ENCODE measurements at regions not wholly inside any gene's neighbourhood (a gene's known extent, or its start where the extent isn't known, plus 50 kb on each side); places are given as distances from the start of the nearest gene placed in this dataset.
"Not testable (repeated sequence)": the region's sequence is repeated elsewhere in the genome, so short reads cannot be mapped to it uniquely, and the experiment has no call there.

- DNase-seq, result no peak
These were observed 285.0 kb upstream of the ERCC4 start for GRCh38 chr16:13634959-13635358.

- DNase-seq, result no peak
These were observed 281.7 kb upstream of the ERCC4 start for GRCh38 chr16:13638218-13638617.

- no peak for DNase-seq
These were observed 276.5 kb upstream of the ERCC4 start for GRCh38 chr16:13643412-13643811.

- no peak for DNase-seq
These were observed 274.2 kb upstream of the ERCC4 start for GRCh38 chr16:13645601-13646245.

GRCh38 chr16:13660807-13661206 is 259.1 kb upstream of the ERCC4 start:
- no peak for DNase-seq

GRCh38 chr16:13665876-13666275 is 254.1 kb upstream of the ERCC4 start:
- no peak for DNase-seq

GRCh38 chr16:13672196-13672595 is 247.8 kb upstream of the ERCC4 start:
- DNase-seq, result no peak

GRCh38 chr16:13680021-13680889 is 239.7 kb upstream of the ERCC4 start:
- DNase-seq, result peak; percentile 41

GRCh38 chr16:13684819-13685563 is 235.0 kb upstream of the ERCC4 start:
- no peak for DNase-seq

- DNase-seq, result no peak
These were observed 223.9 kb upstream of the ERCC4 start for GRCh38 chr16:13696017-13696416.

GRCh38 chr16:13697013-13697412 is 222.9 kb upstream of the ERCC4 start:
- DNase-seq, result no peak

GRCh38 chr16:13697568-13697967 is 222.4 kb upstream of the ERCC4 start:
- no peak for DNase-seq

- DNase-seq, result no peak
These were observed 217.3 kb upstream of the ERCC4 start for GRCh38 chr16:13702614-13703013.

GRCh38 chr16:13708347-13709120 is 211.4 kb upstream of the ERCC4 start:
- no peak for DNase-seq

- DNase-seq, result no peak
These were observed 201.2 kb upstream of the ERCC4 start for GRCh38 chr16:13718748-13719147.

GRCh38 chr16:13727943-13728342 is 192.0 kb upstream of the ERCC4 start:
- DNase-seq, result no peak

- DNase-seq, result no peak
These were observed 186.4 kb upstream of the ERCC4 start for GRCh38 chr16:13733561-13733960.

GRCh38 chr16:13739621-13740373 is 180.2 kb upstream of the ERCC4 start:
- DNase-seq, result not testable (repeated sequence)

- DNase-seq, result no peak
These were observed 177.0 kb upstream of the ERCC4 start for GRCh38 chr16:13742928-13743327.

- no peak for DNase-seq
These were observed 176.4 kb upstream of the ERCC4 start for GRCh38 chr16:13743571-13743970.

- no peak for DNase-seq
These were observed 163.4 kb upstream of the ERCC4 start for GRCh38 chr16:13756411-13757140.
